K562 (cell line): ENCODE measurements at regions not wholly inside any gene's neighbourhood (a gene's known extent, or its start where the extent isn't known, plus 50 kb on each side); places are given as distances from the start of the nearest gene placed in this dataset.

Experiments
- ATAC-seq: fragments of 200-7000 bp; cut with Tn5 transposase; 3 replicates; pipeline ENCODE4 v1.9.1; 2020; ENCODE audit warnings: moderate library complexity
- BruUV-seq: library from RNA; stranded (reverse); fragments of 400-500 nt; replicated peaks from 2 replicates; lab custom pipeline; 2021; lab: Mats Ljungman, UMichigan
- CTCF ChIA-PET: fragments of 300-600 bp; formaldehyde crosslinking; extraction: SDS; loops from one replicate; lab custom pipeline; 2021; ENCODE audit warnings: low intra/inter-chr PET ratio; lab: Yijun Ruan, JAX
- POLR2A ChIA-PET: fragments of 300-600, 350-650 bp; sonication (Branson Sonifier 250); formaldehyde crosslinking; extraction: SDS; loops from one replicate; lab custom pipeline; 2021; ENCODE audit warnings: antibody characterized with exemption, inconsistent platforms; lab: Yijun Ruan, JAX
- DNase-seq, 4 experiments: peaks; one replicate each; pipeline versions ENCODE4 v3.0.0 to v3.0.0-alpha.2; 2011 to 2018; ENCODE audit warnings: low spot score in 3 of 4, mixed read lengths in 3 of 4; ENCODE audit errors: extremely low read depth in 1 of 4
- FAIRE-seq: peaks from 2 replicates; lab custom pipeline; 2011; peaks lifted over from hg19 to GRCh38; lab: Jason Lieb, UNC
- H2AFZ ChIP-seq: 2 replicates; pipeline ENCODE4 v1.6.0; 2011; ENCODE audit warnings: low read depth, low read length, control low read depth, inconsistent platforms
- H3K27ac ChIP-seq: fragments of 200-600 bp; 3 replicates; pipeline ENCODE4 v1.8.0; 2011; ENCODE audit warnings: low read depth, mild to moderate bottlenecking, control low read depth, inconsistent platforms, low read length, moderate library complexity, mixed read lengths; ENCODE audit errors: extremely low read depth
- H3K27me3 ChIP-seq, 2 experiments: fragments of 300-600 bp in 1 of 2; 2 replicates in 1 of 2; 3 replicates in 1 of 2; pipeline versions ENCODE4 v1.6.0 to v1.8.0; 2011; ENCODE audit warnings: inconsistent platforms in 2 of 2, low read length in 2 of 2, mild to moderate bottlenecking in 1 of 2, mixed read lengths in 1 of 2, moderate library complexity in 1 of 2; ENCODE audit not compliant: control insufficient read depth in 2 of 2, insufficient read depth in 2 of 2
- H3K36me3 ChIP-seq: fragments of 300-600 bp; 3 replicates; pipeline ENCODE4 v1.8.0; 2011; ENCODE audit warnings: mild to moderate bottlenecking, low read length, inconsistent platforms; ENCODE audit not compliant: control insufficient read depth, insufficient read depth
- H3K4me1 ChIP-seq, 2 experiments: fragments of 200-600 bp in 1 of 2; replicated peaks in 1 of 2; 2 replicates in 1 of 2; 3 replicates in 1 of 2; pipeline versions ENCODE4 v1.5.1 to v1.8.0; 2011; ENCODE audit warnings: inconsistent platforms in 2 of 2, low read length in 2 of 2, mild to moderate bottlenecking in 1 of 2, mixed read lengths in 1 of 2, moderate library complexity in 1 of 2; ENCODE audit not compliant: control insufficient read depth in 2 of 2, insufficient read depth in 2 of 2
- H3K4me2 ChIP-seq: 2 replicates; pipeline ENCODE4 v1.6.1; 2011; ENCODE audit warnings: low read length, control low read depth, inconsistent platforms, mixed read lengths; ENCODE audit not compliant: insufficient read depth
- H3K4me3 ChIP-seq: fragments of 200-600 bp; sonication (generic), shearing (Covaris generic); 2 replicates; pipeline ENCODE4 v1.5.1; 2016; ENCODE audit warnings: control low read depth, inconsistent platforms
- H3K79me2 ChIP-seq: fragments of 200-600 bp; 3 replicates; pipeline ENCODE4 v1.8.0; 2011; ENCODE audit warnings: low read length, inconsistent platforms; ENCODE audit not compliant: control insufficient read depth, insufficient read depth
- H3K9ac ChIP-seq, 2 experiments: 2 replicates each; pipeline versions ENCODE4 v1.6.0 to v1.6.1; 2011; ENCODE audit warnings: low read depth in 2 of 2, low read length in 2 of 2, control low read depth in 1 of 2, inconsistent platforms in 1 of 2, mild to moderate bottlenecking in 1 of 2, mixed read lengths in 1 of 2; ENCODE audit not compliant: insufficient read depth in 1 of 2
- H3K9me1 ChIP-seq: one replicate; pipeline ENCODE4 v1.6.0; 2011; ENCODE audit warnings: inconsistent platforms, mild to moderate bottlenecking, low read length, moderate library complexity; ENCODE audit not compliant: control insufficient read depth, insufficient read depth
- H3K9me3 ChIP-seq: replicated peaks from 2 replicates; pipeline ENCODE4 v1.5.1; 2011; ENCODE audit warnings: low read depth, low read length, inconsistent platforms; ENCODE audit not compliant: control insufficient read depth, insufficient read depth
- H4K20me1 ChIP-seq: replicated peaks from 2 replicates; pipeline ENCODE4 v1.6.1; 2011; ENCODE audit warnings: low read length, inconsistent platforms, mixed read lengths; ENCODE audit not compliant: control insufficient read depth, insufficient read depth
- CBX8 ChIP-seq: fragments of 200-600 bp; sonication (generic); IDR thresholded peaks from 2 replicates; pipeline ENCODE4 v1.6.1; 2012; ENCODE audit warnings: borderline replicate concordance, mixed run types, low read depth, mild to moderate bottlenecking, moderate library complexity, mixed read lengths, low read length, control low read depth, inconsistent platforms; ENCODE audit not compliant: poor library complexity, severe bottlenecking; ENCODE audit errors: extremely low read depth
- DPF2 ChIP-seq: fragments of 450-650 bp; IDR thresholded peaks from 2 replicates; pipeline ENCODE4 v1.6.1; 2016
- HDAC6 ChIP-seq: IDR thresholded peaks from 2 replicates; pipeline ENCODE4 v1.6.1; 2012; ENCODE audit warnings: low read depth, mild to moderate bottlenecking, control low read depth, inconsistent platforms, low read length, moderate library complexity
- HMG20B ChIP-seq: fragments of 250-450 bp; sonication (Bioruptor Pico); IDR thresholded peaks from 2 replicates; pipeline ENCODE4 v1.5.0; 2021; ENCODE audit warnings: mild to moderate bottlenecking
- SAFB ChIP-seq: fragments of 200-400 bp; formaldehyde crosslinking; IDR thresholded peaks from 2 replicates; pipeline ENCODE4 v1.6.1; 2017; ENCODE audit warnings: low read depth, low read length, borderline replicate concordance
- TAF9B ChIP-seq: fragments of 450-650 bp; IDR thresholded peaks from 2 replicates; pipeline ENCODE4 v1.6.1; 2018; ENCODE audit warnings: mild to moderate bottlenecking; ENCODE audit not compliant: partially characterized antibody
- ZBTB17 ChIP-seq: fragments of 450-650 bp; formaldehyde crosslinking; IDR thresholded peaks from 2 replicates; pipeline ENCODE4 v1.4.0; 2020; ENCODE audit warnings: mild to moderate bottlenecking
- ZNF133 ChIP-seq: fragments of 250-450 bp; sonication (Bioruptor Pico); IDR thresholded peaks from 2 replicates; pipeline ENCODE4 v1.4.0; 2020; ENCODE audit warnings: mild to moderate bottlenecking
- ZNF224 ChIP-seq: sonication (generic); formaldehyde crosslinking; IDR thresholded peaks from 2 replicates; pipeline ENCODE4 v1.8.0; 2022; ENCODE audit warnings: mild to moderate bottlenecking, missing genetic modification reagents
- ZNF282 ChIP-seq: sonication (generic); formaldehyde crosslinking; IDR thresholded peaks from 2 replicates; pipeline ENCODE4 v1.8.1; 2023; ENCODE audit warnings: missing genetic modification reagents
- ZNF445 ChIP-seq: fragments of 250-450 bp; sonication (Bioruptor Pico); IDR thresholded peaks from 2 replicates; pipeline ENCODE4 v1.4.0; 2020; ENCODE audit warnings: low read depth, mild to moderate bottlenecking, moderate library complexity
- WGBS: fragments of 100-300 bp; shearing (Covaris generic); methylation state at CpG from one replicate; pipeline ENCODE4 v1.1.6; 2016; ENCODE audit warnings: low coverage, mixed read lengths; ENCODE audit not compliant: insufficient coverage; ENCODE audit errors: missing lambda C conversion rate; 5-methylcytosine and 5-hydroxymethylcytosine counted together
- in situ Hi-C: fragments of 300-500 bp; cut with MboI; formaldehyde crosslinking; loops from 4 replicates; pipeline ENCODE4 v1.15.0; 2018; ENCODE audit warnings: inconsistent platforms, mixed read lengths
- intact Hi-C: fragments of 100-400 bp; cut with micrococcal nuclease; formaldehyde crosslinking; loops from 2 replicates; pipeline ENCODE4 v1.14.2; 2022
- TF ChIP-seq, protein P1 (sequence below): fragments of 250-450 bp; sonication (Bioruptor Pico); IDR thresholded peaks from 2 replicates; pipeline ENCODE4 v1.4.0; 2020; ENCODE audit warnings: mild to moderate bottlenecking, moderate library complexity
- TF ChIP-seq, protein P2 (sequence below): fragments of 450-650 bp; IDR thresholded peaks from 2 replicates; pipeline ENCODE4 v1.6.1; 2018; ENCODE audit not compliant: partially characterized antibody
- TF ChIP-seq, protein P3 (sequence below): fragments of 450-650 bp; IDR thresholded peaks from 2 replicates; pipeline ENCODE4 v1.6.1; 2017; ENCODE audit warnings: antibody characterized with exemption

DNA sequence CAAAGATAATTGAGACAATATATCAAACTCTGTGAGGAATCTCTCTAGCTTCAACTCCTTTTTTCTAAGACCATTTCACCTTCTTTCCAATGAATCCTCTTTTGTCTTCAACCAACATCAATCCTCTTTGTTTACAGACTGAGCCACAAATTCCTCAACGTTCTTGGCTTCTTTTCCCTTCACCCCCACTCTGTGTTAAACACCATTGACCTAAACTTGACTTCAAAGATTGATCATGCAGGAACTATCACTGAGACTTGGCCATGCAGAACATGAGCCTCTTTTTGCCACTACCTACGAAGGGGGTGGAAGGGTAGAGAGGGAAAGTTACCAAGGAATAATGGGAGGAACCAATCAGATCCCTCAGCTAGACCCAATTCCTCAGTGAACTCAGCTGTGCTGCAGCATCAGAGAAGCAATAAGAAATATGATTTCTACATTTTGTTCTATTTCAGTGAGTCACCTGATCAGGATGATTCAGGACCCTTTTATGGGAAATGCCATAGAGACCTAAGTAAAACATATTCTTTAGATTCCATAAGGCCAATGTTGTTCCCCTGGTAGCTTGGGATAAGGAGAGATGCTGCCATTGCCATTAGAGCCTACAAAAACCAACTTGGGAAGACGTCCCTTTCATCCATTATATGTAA is 187.7 kb upstream of the RGMB start:
- Histone ChIP-seq H3K79me2 (no peaks in the 10 kb centered on the region), H3K4me3 (no peak overlapping the region), H3K4me2 (no peak overlapping the region), H3K4me1 (no peaks in the 10 kb centered on the region), H2AFZ (no peak overlapping the region), H3K27me3 (no peaks in the 10 kb centered on the region), H3K9me1 (no peaks in the 10 kb centered on the region), H3K9ac (no peak overlapping the region), H3K27ac (no peak overlapping the region), H4K20me1 (no peaks in the 10 kb centered on the region), H3K9me3 (no peaks in the 10 kb centered on the region), H3K36me3 (no peaks in the 10 kb centered on the region)
- no peak for FAIRE-seq
- CTCF ChIA-PET = no interaction called here
- DNase-seq = no peak
- 0% methylated on average over 3 of the region's 3 CpGs for WGBS
- TF ChIP-seq, protein P1, sequence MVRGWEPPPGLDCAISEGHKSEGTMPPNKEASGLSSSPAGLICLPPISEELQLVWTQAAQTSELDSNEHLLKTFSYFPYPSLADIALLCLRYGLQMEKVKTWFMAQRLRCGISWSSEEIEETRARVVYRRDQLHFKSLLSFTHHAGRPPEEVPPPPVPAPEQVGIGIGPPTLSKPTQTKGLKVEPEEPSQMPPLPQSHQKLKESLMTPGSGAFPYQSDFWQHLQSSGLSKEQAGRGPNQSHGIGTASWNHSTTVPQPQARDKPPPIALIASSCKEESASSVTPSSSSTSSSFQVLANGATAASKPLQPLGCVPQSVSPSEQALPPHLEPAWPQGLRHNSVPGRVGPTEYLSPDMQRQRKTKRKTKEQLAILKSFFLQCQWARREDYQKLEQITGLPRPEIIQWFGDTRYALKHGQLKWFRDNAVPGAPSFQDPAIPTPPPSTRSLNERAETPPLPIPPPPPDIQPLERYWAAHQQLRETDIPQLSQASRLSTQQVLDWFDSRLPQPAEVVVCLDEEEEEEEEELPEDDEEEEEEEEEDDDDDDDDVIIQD (CRISPR knock-in tag) = no peak
- TF ChIP-seq HDAC6 (no peak), DPF2 (no peak), ZNF282 (CRISPR knock-in tag) (no peak), CBX8 (no peak), HMG20B (CRISPR knock-in tag) (no peak), ZNF445 (CRISPR knock-in tag) (no peak), TAF9B (no peak), ZNF133 (no peak), ZBTB17 (CRISPR knock-in tag) (no peak), SAFB (no peak), ZNF224 (no peak)
- TF ChIP-seq, protein P2, sequence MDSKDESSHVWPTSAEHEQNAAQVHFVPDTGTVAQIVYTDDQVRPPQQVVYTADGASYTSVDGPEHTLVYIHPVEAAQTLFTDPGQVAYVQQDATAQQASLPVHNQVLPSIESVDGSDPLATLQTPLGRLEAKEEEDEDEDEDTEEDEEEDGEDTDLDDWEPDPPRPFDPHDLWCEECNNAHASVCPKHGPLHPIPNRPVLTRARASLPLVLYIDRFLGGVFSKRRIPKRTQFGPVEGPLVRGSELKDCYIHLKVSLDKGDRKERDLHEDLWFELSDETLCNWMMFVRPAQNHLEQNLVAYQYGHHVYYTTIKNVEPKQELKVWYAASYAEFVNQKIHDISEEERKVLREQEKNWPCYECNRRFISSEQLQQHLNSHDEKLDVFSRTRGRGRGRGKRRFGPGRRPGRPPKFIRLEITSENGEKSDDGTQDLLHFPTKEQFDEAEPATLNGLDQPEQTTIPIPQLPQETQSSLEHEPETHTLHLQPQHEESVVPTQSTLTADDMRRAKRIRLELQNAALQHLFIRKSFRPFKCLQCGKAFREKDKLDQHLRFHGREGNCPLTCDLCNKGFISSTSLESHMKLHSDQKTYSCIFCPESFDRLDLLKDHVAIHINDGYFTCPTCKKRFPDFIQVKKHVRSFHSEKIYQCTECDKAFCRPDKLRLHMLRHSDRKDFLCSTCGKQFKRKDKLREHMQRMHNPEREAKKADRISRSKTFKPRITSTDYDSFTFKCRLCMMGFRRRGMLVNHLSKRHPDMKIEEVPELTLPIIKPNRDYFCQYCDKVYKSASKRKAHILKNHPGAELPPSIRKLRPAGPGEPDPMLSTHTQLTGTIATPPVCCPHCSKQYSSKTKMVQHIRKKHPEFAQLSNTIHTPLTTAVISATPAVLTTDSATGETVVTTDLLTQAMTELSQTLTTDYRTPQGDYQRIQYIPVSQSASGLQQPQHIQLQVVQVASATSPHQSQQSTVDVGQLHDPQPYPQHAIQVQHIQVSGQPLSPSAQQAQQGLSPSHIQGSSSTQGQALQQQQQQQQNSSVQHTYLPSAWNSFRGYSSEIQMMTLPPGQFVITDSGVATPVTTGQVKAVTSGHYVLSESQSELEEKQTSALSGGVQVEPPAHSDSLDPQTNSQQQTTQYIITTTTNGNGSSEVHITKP = no peak
- TF ChIP-seq, protein P3, sequence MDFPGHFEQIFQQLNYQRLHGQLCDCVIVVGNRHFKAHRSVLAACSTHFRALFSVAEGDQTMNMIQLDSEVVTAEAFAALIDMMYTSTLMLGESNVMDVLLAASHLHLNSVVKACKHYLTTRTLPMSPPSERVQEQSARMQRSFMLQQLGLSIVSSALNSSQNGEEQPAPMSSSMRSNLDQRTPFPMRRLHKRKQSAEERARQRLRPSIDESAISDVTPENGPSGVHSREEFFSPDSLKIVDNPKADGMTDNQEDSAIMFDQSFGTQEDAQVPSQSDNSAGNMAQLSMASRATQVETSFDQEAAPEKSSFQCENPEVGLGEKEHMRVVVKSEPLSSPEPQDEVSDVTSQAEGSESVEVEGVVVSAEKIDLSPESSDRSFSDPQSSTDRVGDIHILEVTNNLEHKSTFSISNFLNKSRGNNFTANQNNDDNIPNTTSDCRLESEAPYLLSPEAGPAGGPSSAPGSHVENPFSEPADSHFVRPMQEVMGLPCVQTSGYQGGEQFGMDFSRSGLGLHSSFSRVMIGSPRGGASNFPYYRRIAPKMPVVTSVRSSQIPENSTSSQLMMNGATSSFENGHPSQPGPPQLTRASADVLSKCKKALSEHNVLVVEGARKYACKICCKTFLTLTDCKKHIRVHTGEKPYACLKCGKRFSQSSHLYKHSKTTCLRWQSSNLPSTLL = no peak
- intact Hi-C loops (no loop called here), in situ Hi-C loops (no loop called here)
- ATAC-seq = no peak
- POLR2A ChIA-PET = no interaction called here
- BruUV-seq = no TSS peak
